NCI-H187 (cell line): ENCODE measurements at regions not wholly inside any gene's neighbourhood (a gene's known extent, or its start where the extent isn't known, plus 50 kb on each side); places are given as distances from the start of the nearest gene placed in this dataset.

Experiments used
- DNase-seq, 2 experiments: peaks; one replicate each; lab custom pipeline; 2025; lab: John Stamatoyannopoulos, UW

GRCh38 chr20:56175884-56176283, 72.6 kb upstream of the MC3R start:
- DNase-seq, result no peak

GRCh38 chr20:56178219-56178618, 70.3 kb upstream of the MC3R start:
- no peak for DNase-seq

DNA sequence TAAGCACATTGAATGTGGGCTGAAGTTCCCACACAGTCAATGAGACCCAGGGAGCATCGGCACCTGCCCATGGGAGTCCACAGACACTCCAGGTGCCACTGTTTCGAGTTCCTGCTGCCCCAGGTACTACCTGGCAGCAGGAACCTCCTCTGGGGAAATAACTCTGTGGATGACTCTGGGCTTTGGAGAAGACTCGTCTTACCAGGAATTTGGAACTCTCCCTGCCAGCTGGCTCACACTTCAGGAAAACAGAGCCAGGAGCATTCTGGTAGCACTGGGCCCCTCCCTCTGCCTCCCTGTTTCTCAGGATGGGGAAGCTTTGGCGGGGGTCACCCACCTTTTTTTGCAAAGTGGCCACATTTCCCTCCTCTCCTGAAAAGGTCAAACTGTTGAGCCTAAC, 69.5 kb upstream of the MC3R start:
- DNase-seq, result no peak

- peak in 1 of 2 experiments; percentile 6 for DNase-seq
Measured at GRCh38 chr20:56181583-56181982, 66.9 kb upstream of the MC3R start.

- peak in 1 of 2 experiments; percentile 19 for DNase-seq
Measured at GRCh38 chr20:56187534-56188165, 60.9 kb upstream of the MC3R start.

DNA sequence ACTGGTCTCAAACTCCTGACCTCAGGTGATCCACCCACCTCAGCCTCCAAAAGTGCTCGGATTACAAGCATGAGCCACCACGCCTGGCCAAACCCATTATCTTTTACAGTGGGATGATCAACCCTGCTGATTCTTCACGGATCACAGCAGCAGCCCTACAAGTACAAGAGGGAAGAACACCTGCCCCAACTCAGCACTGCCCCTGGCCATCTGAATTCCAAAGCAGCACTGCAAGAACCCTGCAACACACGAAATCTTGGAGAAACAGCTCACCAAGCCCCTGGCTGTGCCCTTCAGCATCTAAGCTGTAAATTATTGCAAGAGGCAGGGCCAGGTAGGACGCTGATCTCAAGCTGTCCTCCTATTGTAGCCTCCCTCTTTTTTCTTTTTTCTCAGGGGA, 54.5 kb upstream of the MC3R start:
- DNase-seq, result no peak

GRCh38 chr20:56195946-56196345, 52.6 kb upstream of the MC3R start:
- peak; percentile 71 to 89 for DNase-seq
